ENCODE measurements at regions not wholly inside any gene's neighbourhood (a gene's known extent, or its start where the extent isn't known, plus 50 kb on each side); places are given as distances from the start of the nearest gene placed in this dataset.

GRCh38 chr13:100838387-100838786 is 163.8 kb upstream of the TMTC4 start:
- DNase-seq (ENCODE audit: low spot score): peak; percentile 20
- Histone ChIP-seq H3K4me3 (no peak overlapping the region), H4K20me1 (replicated peaks; ENCODE audit: insufficient read depth) (no peaks in the 10 kb centered on the region), H3K36me3 (ENCODE audit: insufficient read depth) (no peaks in the 10 kb centered on the region), H3K27ac (ENCODE audit: low read depth) (no peak overlapping the region), H3F3A (replicated peaks; ENCODE audit: low read depth) (no peaks in the 10 kb centered on the region), H3K79me2 (replicated peaks; ENCODE audit: insufficient read depth) (no peaks in the 10 kb centered on the region), H2AFZ (0 out of 2 replicates have a peak overlapping the region, but pooled peaks have one; percentile 18), H3K9me2 (ENCODE audit: insufficient read depth) (no peaks in the 10 kb centered on the region), H3K4me2 (no peak overlapping the region), H3K4me1 (ENCODE audit: insufficient read depth) (no peaks in the 10 kb centered on the region), H3K27me3 (ENCODE audit: insufficient read depth) (no peaks in the 10 kb centered on the region)
- peaks cover 3% of the 10 kb centered on the region for H3K27me3 Mint-ChIP-seq (ENCODE audit: insufficient read depth, low read depth, poor library complexity)
- peak; percentile 64 for ATAC-seq
- H3K4me3 Mint-ChIP-seq: no peak overlapping the region
- no peaks in the 10 kb centered on the region for H3K36me3 Mint-ChIP-seq (ENCODE audit: low read depth)
- no peaks in the 10 kb centered on the region for H3K9me3 Mint-ChIP-seq
- peaks cover 10% of the 10 kb centered on the region; the same call in 2 of the 3 replicates for H3K4me1 Mint-ChIP-seq
- no peak for TF ChIP-seq JUNB (IDR thresholded peaks at IDR 0.05; ENCODE audit: unreplicated experiment)
- no peak for TF ChIP-seq EZH2phosphoT487 (IDR thresholded peaks at IDR 0.05; ENCODE audit: unreplicated experiment)
- TF ChIP-seq EZH2 (IDR thresholded peaks at IDR 0.05; ENCODE audit: low read depth, unreplicated experiment): no peak
- no peak for TF ChIP-seq CTCF (conservative IDR thresholded peaks at IDR 0.05; ENCODE audit: low read depth in 2 of 2)
- TF ChIP-seq NANOG (IDR thresholded peaks at IDR 0.05; ENCODE audit: borderline replicate concordance): no peak
- TF ChIP-seq ZNF462 (CRISPR knock-in tag; IDR thresholded peaks at IDR 0.05): no peak
- no peak for TF ChIP-seq POLR2AphosphoS5 (IDR thresholded peaks at IDR 0.05; ENCODE audit: low read depth)
- TF ChIP-seq CREB1 (CRISPR knock-in tag; IDR thresholded peaks at IDR 0.05; ENCODE audit: low read depth): no peak
- TF ChIP-seq REST (IDR thresholded peaks at IDR 0.05; ENCODE audit: unreplicated experiment): no peak
- no peak for TF ChIP-seq STAT1 (IDR thresholded peaks at IDR 0.05; ENCODE audit: unreplicated experiment)
- no peak for TF ChIP-seq ZNF331 (CRISPR knock-in tag; IDR thresholded peaks at IDR 0.05; ENCODE audit: low read depth)
- TF ChIP-seq ZNF114 (CRISPR knock-in tag; IDR thresholded peaks at IDR 0.05): no peak
- TF ChIP-seq ETS1 (IDR thresholded peaks at IDR 0.05): no peak
- H3K27ac Mint-ChIP-seq: peak overlapping the region; percentile 71

Measured in GM23338 (cell line).